Posterior vena cava (tissue), 2 donors: ENCODE measurements at regions not wholly inside any gene's neighbourhood (a gene's known extent, or its start where the extent isn't known, plus 50 kb on each side); places are given as distances from the start of the nearest gene placed in this dataset.

ENCODE experiments used
- DNase-seq: peaks from one replicate; pipeline ENCODE4 v3.0.0-alpha.2; 2020; ENCODE audit warnings: low spot score
- intact Hi-C, 2 donors: fragments of 100-400 bp; cut with DNase I; formaldehyde crosslinking; loops; one replicate each; pipeline versions ENCODE4 v1.14.1 to v1.14.2; 2022 to 2023
- donor health status: DM: yes; HTN: yes; CAD: no.
- donor health status: DM: yes; HTN: yes; CAD: no.

- no peak for DNase-seq
- intact Hi-C loops = no loop called here
Observed at GRCh38 chr2:4324531-4324930, 621.2 kb downstream of the DCDC2C start.

DNA sequence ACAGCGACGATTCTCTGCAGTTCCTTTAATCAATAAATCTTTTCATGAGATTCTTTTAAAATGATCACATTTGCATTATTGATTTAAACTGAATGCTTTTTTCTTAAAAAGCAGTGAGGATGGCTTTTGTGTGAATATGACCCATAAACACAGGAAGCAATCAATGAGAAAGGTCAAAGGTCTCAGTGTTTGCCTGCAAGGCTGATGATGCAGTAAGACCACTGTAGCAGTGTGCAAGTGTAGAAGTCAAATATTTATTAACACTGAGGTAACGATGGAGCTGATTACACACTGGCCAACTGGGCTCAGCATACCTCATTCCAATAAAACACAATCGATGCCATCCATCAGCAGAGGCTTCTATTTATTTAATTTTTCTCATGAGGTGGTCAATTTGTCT is 633.5 kb downstream of the DCDC2C start:
- intact Hi-C loops = no loop called here
- no peak for DNase-seq

DNA sequence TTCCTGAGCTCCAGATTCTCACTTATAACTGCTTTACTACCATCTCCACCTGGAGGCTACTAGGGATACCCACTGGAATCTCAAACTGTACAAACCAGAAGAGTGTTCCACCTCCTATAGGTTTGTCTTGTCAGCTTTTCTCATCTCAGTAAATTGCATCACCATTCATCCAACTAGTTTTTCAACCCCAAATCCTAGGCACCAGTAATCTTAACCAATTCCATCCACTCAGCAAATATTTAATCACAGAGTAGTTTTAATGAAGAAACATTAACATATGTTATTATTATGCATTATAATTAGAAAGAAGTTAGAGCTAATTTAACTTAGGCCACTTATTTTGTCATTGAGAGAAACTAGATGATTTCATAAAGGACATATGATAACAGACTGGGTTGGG is 635.0 kb downstream of the DCDC2C start:
- intact Hi-C loops = no loop called here
- no peak for DNase-seq

GRCh38 chr2:4340536-4340935 is 637.2 kb downstream of the DCDC2C start:
- no peak for DNase-seq
- intact Hi-C loops = no loop called here

DNA sequence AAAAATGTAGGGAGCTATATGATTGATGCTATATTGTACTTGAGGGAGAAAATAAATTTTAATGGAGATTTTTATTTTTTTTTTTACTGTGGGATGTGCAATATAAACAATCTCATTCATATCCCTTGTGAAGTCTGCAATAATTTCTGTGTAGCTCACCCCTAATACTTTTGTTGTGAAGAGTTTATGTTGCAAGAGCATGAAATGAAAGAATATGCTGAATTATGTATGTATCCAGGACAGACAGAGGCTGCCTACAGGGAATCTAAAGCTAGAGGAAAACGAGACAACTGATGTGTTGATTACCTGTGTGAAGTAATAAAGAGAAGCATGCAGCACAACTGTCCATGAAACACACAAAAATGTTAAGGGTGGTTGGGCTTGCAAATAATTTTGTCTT is 643.3 kb downstream of the DCDC2C start:
- DNase-seq = no peak
- intact Hi-C loops = no loop called here

DNA sequence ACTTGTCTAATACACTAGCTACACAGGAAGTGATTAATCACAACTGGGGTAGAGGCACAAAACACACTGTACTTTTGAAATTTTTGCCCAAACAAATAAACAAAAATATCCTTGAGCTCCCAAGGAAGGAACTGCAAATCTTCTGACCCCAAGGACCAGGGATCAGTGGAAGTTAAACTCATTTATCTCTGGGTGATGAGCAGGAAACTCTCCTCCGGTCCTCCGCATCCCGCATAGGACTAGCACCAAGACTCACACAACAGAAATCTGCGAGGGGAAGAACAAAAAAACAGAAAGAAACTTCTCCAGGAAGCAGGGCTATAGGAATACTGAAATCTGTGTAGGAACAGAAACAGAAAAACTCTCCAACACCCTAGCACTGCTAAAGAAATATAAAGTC is 650.3 kb downstream of the DCDC2C start:
- no peak for DNase-seq

DNA sequence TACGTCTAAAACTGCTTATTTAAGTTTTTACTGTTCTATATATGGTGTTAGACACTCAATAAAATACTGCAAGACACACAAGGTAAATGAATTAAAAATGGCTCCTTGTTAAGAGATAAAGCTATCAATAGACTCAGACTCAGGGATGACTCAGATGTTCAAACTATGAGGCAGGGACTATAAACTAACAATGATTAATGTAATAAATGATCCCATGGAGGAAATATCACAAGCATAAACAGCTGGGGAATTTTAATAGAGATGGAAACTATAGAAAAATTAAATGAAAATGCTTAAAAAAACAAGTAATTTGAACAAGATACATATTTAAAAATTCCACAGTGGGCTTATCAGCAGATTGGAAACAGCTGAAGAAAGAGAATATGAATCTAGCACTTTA is 650.8 kb downstream of the DCDC2C start:
- no peak for DNase-seq
- intact Hi-C loops = no loop called here

More for the DNA sequence above, 650.3 kb downstream of the DCDC2C start:
- intact Hi-C loops = no loop called here

DNA sequence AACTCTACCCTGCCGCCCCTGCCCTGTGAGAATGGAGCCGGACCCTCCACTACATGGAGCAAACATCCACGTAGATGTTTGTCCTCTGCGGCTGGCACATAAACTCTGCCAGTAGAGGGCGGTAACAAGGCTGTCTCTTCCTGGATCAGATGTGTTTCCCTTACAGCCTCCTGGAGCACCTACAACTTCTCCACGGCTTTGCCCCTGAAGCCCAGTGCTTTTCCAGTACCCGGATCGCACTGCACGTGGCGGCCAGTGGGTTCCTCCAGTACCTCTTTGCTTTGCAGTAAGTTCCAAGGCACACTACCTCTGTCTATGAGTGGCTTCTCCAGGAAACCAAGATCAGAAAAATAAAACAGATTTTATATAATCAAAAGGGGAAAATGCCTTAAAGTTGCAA is 651.3 kb downstream of the DCDC2C start:
- no peak for DNase-seq
- intact Hi-C loops = no loop called here

GRCh38 chr2:4356109-4356508 is 652.7 kb downstream of the DCDC2C start:
- intact Hi-C loops = no loop called here
- no peak for DNase-seq

GRCh38 chr2:4356541-4356940 is 653.2 kb downstream of the DCDC2C start:
- DNase-seq = no peak
- intact Hi-C loops = no loop called here

DNA sequence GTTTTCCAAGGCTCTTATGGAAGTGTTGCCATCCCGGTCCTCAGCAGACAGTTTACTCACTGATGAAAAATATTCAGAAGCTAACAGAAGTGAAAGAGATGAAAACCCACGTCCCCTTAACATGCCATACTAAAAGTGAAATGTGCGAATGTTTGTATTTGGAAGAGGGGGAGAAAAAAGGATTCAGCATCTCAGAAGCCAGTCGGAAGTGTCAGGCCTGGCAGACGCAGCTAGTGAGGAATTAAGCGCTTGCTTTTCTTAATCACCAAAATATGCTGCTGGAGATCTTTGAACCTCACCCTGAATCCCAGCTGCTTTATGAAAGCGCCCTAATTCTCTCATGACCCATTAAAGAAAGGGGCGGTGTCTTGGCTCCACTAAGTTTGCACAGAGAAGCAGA is 653.7 kb downstream of the DCDC2C start:
- intact Hi-C loops = no loop called here
- no peak for DNase-seq

GRCh38 chr2:4358837-4359236 is 655.5 kb downstream of the DCDC2C start:
- DNase-seq = no peak
- intact Hi-C loops = loop anchor here in 1 of 2 donors (2.0 kb wide), 1 partner anchor 18 kb away; no protein-coding TSS in a partner anchor

- no peak for DNase-seq
- intact Hi-C loops = no loop called here
Observed at GRCh38 chr2:4368907-4369306, 665.5 kb downstream of the DCDC2C start.

GRCh38 chr2:4369826-4370419 is 666.5 kb downstream of the DCDC2C start:
- intact Hi-C loops = no loop called here
- no peak for DNase-seq

- DNase-seq = no peak
Observed at GRCh38 chr2:4370422-4371090, 667.2 kb downstream of the DCDC2C start.

DNA sequence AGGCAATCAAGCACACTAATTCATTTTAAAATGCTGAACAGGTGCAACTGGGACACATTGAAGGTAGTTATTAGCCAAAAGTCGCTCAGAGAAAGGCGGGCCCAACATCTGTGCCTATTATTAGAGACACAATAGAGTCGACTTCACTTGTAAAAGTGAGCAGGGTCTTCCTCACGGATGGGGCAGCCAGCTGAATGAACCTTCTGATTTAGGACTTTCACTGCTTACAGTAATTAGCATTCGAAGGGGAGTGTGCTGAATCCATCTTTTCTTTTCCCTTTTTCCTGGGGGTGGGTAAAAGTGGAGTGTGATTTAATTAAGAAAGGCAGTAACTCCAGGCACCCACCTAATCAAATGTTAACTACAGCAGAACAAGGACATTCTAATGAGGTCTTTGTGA is 677.7 kb downstream of the DCDC2C start:
- intact Hi-C loops = no loop called here
- DNase-seq = no peak

More at GRCh38 chr2:4370422-4371090, 667.2 kb downstream of the DCDC2C start:
- intact Hi-C loops = no loop called here

DNA sequence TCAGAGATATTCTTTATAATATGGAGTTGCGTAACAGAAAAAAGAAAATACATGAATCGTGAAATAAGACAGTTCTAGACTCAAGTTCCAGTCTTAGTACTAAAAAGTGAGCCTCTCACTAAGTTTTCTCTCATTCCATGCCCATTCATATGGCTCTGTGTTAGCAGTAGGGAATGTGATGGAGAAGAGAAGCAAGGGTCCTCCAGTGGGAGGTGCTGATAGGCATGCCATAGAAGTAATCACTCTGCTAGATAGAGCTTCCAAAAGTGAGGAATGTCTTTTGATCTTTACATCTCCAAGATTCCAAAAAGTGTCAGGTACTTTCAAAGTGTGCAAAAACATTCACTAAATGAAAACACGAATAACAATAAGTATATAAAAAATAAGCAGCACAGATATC is 678.4 kb downstream of the DCDC2C start:
- intact Hi-C loops = no loop called here
- no peak for DNase-seq

DNA sequence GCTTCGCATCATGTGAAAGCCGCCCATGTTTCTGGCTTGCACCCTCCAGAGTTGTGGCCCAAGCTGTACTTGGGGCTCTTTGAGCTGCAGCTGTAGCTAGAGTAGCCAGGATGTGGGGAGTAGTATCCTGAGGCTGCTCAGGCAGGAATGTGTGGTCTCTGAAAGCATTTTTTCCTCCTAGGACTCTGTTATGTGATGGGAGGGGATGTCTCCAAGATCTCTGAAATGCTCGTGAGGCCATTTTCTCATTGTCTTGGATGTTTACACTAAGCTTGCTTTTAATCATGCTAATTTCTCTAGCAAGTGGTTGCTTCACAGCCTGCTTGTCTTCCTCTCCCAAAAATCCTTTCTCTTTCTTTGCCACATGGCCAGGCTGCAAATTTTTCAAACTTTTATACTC is 687.6 kb downstream of the DCDC2C start:
- no peak for DNase-seq
- intact Hi-C loops = no loop called here

DNA sequence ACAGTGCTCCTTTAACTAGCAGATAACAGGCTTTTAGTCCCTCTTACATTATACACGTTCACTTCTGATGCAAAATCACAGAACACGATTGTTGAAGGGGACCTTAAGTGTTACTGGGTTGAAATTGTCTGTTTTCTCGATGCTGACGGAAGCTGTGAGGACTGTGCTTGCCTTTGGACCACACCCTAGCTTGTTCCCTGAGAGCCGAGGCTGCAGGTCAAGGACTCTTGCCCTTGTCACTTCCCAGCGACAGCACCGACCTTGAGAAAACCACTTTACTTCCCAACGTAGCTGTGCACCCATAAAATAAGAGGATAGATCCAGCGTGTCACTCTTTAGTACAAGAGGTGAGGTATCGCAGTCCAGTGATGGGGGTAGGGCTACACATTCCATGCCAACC is 701.0 kb downstream of the DCDC2C start:
- intact Hi-C loops = no loop called here
- no peak for DNase-seq

DNA sequence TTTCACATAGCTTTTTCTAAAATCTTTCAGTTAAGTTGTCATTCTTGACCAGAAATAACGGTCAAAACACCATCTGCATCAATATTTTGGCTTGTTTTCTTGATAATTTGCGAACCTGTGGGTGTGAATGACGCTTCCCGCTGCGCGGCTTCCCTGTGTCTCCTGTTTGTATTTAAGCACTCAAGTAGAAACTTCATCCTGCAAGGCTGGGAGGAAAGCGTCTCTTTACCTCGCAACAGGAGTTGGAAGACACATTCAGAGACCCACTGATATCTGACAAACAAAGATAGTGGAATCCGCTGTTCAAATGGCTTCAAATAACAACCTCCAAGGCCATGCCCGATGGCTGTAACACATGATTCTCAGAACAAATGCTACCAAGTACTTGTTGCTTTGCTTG is 704.9 kb downstream of the DCDC2C start:
- intact Hi-C loops = no loop called here
- no peak for DNase-seq

DNA sequence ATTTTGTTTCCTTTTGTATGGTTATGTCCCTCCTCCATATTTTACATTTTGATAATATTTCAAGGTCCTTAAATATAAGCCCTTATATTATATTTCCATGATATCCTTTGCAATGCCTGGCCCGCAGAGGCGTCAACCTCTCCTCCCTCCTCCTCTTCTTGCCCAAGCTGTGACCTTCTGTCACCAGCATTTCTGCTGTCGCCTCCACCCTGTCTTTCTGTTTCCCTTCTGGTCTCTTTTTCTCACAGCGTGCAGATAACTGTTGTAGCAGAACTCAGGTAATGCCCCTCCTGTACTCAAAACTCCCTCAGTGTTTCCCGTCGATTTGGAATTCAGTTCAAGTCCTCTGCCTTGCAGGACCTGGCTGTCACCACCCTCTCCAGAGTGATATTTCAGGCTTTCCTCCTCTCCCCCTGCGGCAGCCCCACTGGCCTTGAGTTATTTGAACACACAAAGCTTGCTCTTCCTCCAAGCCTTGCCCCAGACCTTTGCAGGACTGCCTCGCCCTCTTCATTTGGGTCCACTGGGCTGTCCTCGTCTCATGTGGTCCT is 709.3 kb downstream of the DCDC2C start:
- no peak for DNase-seq
- intact Hi-C loops = no loop called here
